ENCODE measurements at regions not wholly inside any gene's neighbourhood (a gene's known extent, or its start where the extent isn't known, plus 50 kb on each side); places are given as distances from the start of the nearest gene placed in this dataset.

DNA sequence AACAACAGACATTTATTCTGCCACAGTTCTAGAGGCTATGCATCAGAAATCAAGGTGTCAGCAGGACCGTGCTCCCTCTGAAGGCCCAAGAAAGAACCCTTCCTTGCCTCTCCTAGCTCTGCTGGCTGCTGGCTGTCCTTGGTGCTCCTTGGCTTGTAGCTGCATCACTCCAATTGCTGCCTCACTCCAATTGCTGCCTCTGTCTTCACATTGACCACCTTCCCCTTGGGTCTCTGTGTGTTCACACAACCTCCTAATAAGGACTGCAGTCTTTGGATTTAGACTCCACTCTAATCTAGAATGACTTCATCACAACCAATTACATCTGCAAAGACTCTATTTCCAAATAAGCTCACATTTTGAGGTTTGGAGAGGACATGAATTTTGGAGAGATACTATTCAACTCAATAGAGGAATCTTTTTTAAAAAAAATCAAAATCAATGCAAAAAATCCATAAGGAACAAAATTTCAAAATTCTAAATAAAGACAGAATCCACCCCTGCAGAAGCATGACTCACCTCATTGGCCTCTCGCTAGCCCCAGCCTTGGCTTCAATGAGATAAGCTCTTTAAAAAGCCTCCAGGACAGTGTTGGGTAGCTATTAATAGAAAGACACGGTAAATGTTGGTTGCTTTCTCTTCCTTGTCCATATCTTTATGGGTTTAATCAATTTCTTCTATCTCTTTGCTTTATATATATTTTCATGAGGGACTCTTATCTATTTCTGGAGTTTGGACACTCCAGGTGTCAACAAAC is 267.6 kb upstream of the MGAT5 start:
- H3K27me3 ChIP-seq = no peaks in the 10 kb centered on the region
- no peak overlapping the region for H3K4me3 ChIP-seq
- DNase-seq = no peak
- 50% methylated on average over 3 of the region's 3 CpGs for WGBS (ENCODE audit: insufficient coverage, low coverage, low lambda C conversion rate, missing lambda C conversion rate)
- no peaks in the 10 kb centered on the region for H3K36me3 ChIP-seq
- no peak for ATAC-seq
- no peaks in the 10 kb centered on the region for H3K9me3 ChIP-seq
- intact Hi-C loops (cut with DNase I) = no loop called here
- no peak overlapping the region for H3K27ac ChIP-seq
- H3K4me1 ChIP-seq = no peaks in the 10 kb centered on the region
- TF ChIP-seq POLR2A (IDR thresholded peaks at IDR 0.05) = no peak
- TF ChIP-seq CTCF (IDR thresholded peaks at IDR 0.05) = no peak

GRCh38 chr2:133986881-133987795 is 266.7 kb upstream of the MGAT5 start:
- no peak overlapping the region for H3K4me3 ChIP-seq
- ATAC-seq (no peak), DNase-seq (no peak)
- no peaks in the 10 kb centered on the region for H3K4me1 ChIP-seq
- no peaks in the 10 kb centered on the region for H3K9me3 ChIP-seq
- intact Hi-C loops (cut with DNase I) = no loop called here
- WGBS (ENCODE audit: insufficient coverage, low coverage, low lambda C conversion rate, missing lambda C conversion rate) = 42% methylated on average over 11 of the region's 11 CpGs
- no peaks in the 10 kb centered on the region for H3K27me3 ChIP-seq
- no peaks in the 10 kb centered on the region for H3K36me3 ChIP-seq
- no peak overlapping the region for H3K27ac ChIP-seq
- TF ChIP-seq POLR2A (IDR thresholded peaks at IDR 0.05) (no peak), CTCF (IDR thresholded peaks at IDR 0.05) (no peak)

GRCh38 chr2:133988316-133988891 is 265.5 kb upstream of the MGAT5 start:
- intact Hi-C loops (cut with DNase I) = no loop called here
- Histone ChIP-seq H3K36me3 (no peaks in the 10 kb centered on the region), H3K4me3 (no peak overlapping the region), H3K27ac (no peak overlapping the region), H3K9me3 (no peaks in the 10 kb centered on the region), H3K27me3 (no peaks in the 10 kb centered on the region), H3K4me1 (no peaks in the 10 kb centered on the region)
- WGBS (ENCODE audit: insufficient coverage, low coverage, low lambda C conversion rate, missing lambda C conversion rate) = 71% methylated on average over 8 of the region's 12 CpGs
- TF ChIP-seq CTCF (IDR thresholded peaks at IDR 0.05) = no peak
- TF ChIP-seq POLR2A (IDR thresholded peaks at IDR 0.05) = no peak
- ATAC-seq = no peak
- DNase-seq = no peak

- WGBS (ENCODE audit: insufficient coverage, low coverage, low lambda C conversion rate, missing lambda C conversion rate) = 68% methylated on average over 3 of the region's 3 CpGs
- no peak for DNase-seq
Observed at GRCh38 chr2:133991606-133992168, 262.2 kb upstream of the MGAT5 start.

More at GRCh38 chr2:133991606-133992168, 262.2 kb upstream of the MGAT5 start:
- intact Hi-C loops (cut with DNase I) = no loop called here
- Histone ChIP-seq H3K9me3 (no peaks in the 10 kb centered on the region), H3K27me3 (no peaks in the 10 kb centered on the region), H3K36me3 (no peaks in the 10 kb centered on the region), H3K4me3 (no peak overlapping the region), H3K4me1 (no peaks in the 10 kb centered on the region), H3K27ac (no peak overlapping the region)
- TF ChIP-seq POLR2A (IDR thresholded peaks at IDR 0.05) = no peak
- no peak for TF ChIP-seq CTCF (IDR thresholded peaks at IDR 0.05)
- no peak for ATAC-seq

Data from right lobe of liver (tissue), 6 donors.